Calu3 (cell line): ENCODE measurements at regions not wholly inside any gene's neighbourhood (a gene's known extent, or its start where the extent isn't known, plus 50 kb on each side); places are given as distances from the start of the nearest gene placed in this dataset.

ENCODE experiments used
- BruUV-seq: library from RNA; stranded (reverse); fragments of 400-500 nt; replicated peaks from 2 replicates; lab custom pipeline; 2021; lab: Mats Ljungman, UMichigan
- CTCF ChIA-PET: fragments of 300-600 bp; sonication (Branson Sonifier 250); formaldehyde crosslinking; loops from one replicate; lab custom pipeline; 2022; ENCODE audit warnings: antibody characterized with exemption; lab: Charles Lee
- DNase-seq: peaks from one replicate; pipeline ENCODE4 v3.0.0; 2022
- H3K27ac Mint-ChIP-seq: one replicate; pipeline ENCODE4 v1.8.0; 2022; ENCODE audit warnings: mixed read lengths; ENCODE audit not compliant: unreplicated experiment
- H3K27me3 Mint-ChIP-seq: one replicate; pipeline ENCODE4 v1.8.0; 2022; ENCODE audit warnings: mixed read lengths; ENCODE audit not compliant: unreplicated experiment
- H3K36me3 Mint-ChIP-seq: one replicate; pipeline ENCODE4 v1.8.0; 2022; ENCODE audit warnings: mild to moderate bottlenecking, moderate library complexity, mixed read lengths; ENCODE audit not compliant: insufficient read depth, unreplicated experiment
- H3K4me1 Mint-ChIP-seq: one replicate; pipeline ENCODE4 v1.8.0; 2022; ENCODE audit warnings: mild to moderate bottlenecking, low read depth, mixed read lengths; ENCODE audit not compliant: unreplicated experiment
- H3K4me3 Mint-ChIP-seq: one replicate; pipeline ENCODE4 v1.8.0; 2022; ENCODE audit warnings: mild to moderate bottlenecking, low read depth, moderate library complexity, mixed read lengths; ENCODE audit not compliant: unreplicated experiment
- H3K9me3 Mint-ChIP-seq: one replicate; pipeline ENCODE4 v1.8.0; 2022; ENCODE audit warnings: low read depth, mixed read lengths; ENCODE audit not compliant: unreplicated experiment
- CTCF ChIP-seq: fragments of 200-600 bp; IDR thresholded peaks from one replicate; pipeline ENCODE4 v1.8.0; 2022; ENCODE audit warnings: antibody characterized with exemption; ENCODE audit not compliant: unreplicated experiment
- intact Hi-C: fragments of 100-400 bp; cut with micrococcal nuclease; formaldehyde crosslinking; loops from one replicate; pipeline ENCODE4 v1.10.0; 2022; ENCODE audit not compliant: unreplicated experiment

DNA sequence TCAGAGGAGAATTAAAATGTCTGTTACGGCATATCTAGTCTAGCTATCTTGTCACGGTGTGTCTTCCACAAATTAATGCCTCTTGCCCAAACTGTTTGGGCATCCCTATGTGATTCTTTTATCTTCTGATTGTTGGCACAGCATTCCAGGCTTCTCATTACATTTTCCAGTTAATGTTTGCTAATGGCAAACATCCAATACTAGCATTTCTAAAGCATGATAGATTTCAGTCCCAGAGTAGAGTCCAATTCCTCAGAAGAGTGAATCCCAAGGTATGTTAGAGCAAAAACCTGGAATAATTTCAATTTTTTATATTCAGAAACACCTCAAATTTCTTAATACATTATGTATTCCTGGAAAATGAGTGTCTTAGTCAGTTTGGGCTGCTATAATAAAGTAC, 684.5 kb upstream of the SLITRK1 start:
- no peak overlapping the region for H3K27ac Mint-ChIP-seq
- intact Hi-C loops = no loop called here

DNA sequence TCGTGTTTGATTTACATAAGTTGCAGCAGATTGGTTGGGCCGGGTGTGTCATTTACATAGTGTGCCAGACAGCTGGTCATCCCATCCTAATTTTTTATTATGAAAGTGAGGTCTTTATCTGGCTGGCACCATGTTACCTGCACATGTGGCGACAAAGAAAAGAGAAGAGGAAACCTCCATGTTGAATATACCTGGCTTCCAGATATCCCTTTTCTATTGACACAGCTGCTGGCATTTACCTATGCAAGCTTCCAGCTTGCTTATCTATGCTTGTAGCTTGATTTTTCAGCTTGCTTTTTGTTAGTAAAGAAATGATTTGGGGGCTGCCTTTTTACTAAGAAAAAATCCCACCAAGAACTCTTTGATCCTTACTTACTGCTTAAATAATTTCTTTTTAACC, 681.3 kb upstream of the SLITRK1 start:
- CTCF ChIA-PET = no interaction called here
- Mint-ChIP-seq H3K4me1 (peaks cover 9% of the 10 kb centered on the region), H3K9me3 (no peaks in the 10 kb centered on the region), H3K36me3 (no peaks in the 10 kb centered on the region), H3K4me3 (no peak overlapping the region), H3K27ac (no peak overlapping the region), H3K27me3 (no peaks in the 10 kb centered on the region)
- TF ChIP-seq CTCF = no peak
- DNase-seq = no peak
- intact Hi-C loops = no loop called here
- no TSS peak for BruUV-seq

More for the DNA sequence above, 684.5 kb upstream of the SLITRK1 start:
- no TSS peak for BruUV-seq
- H3K36me3 Mint-ChIP-seq = no peaks in the 10 kb centered on the region
- H3K4me1 Mint-ChIP-seq = peaks cover 9% of the 10 kb centered on the region
- H3K9me3 Mint-ChIP-seq = no peaks in the 10 kb centered on the region
- no peak for DNase-seq
- no peak for TF ChIP-seq CTCF
- no peaks in the 10 kb centered on the region for H3K27me3 Mint-ChIP-seq
- CTCF ChIA-PET = no interaction called here
- no peak overlapping the region for H3K4me3 Mint-ChIP-seq

DNA sequence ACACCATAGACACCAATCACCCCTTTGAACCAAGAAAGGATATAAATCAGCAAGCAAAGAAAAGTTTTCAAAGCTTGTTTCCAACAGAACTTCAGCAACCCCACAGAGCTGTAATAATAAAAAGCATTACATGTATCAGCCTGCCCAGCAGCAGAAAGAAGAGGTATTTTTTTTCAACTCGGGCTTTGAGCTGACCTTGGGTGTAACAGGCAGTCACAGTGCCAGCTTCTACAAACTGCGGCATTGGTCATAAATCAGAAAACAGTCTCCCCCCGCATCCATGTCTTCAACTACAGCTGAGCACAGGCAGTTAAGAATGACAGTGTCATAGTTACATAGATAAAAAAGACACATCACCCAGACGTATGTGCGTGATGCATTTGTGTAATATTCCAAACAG, 671.0 kb upstream of the SLITRK1 start:
- Mint-ChIP-seq H3K9me3 (peaks cover 2% of the 10 kb centered on the region), H3K36me3 (no peaks in the 10 kb centered on the region), H3K27me3 (no peaks in the 10 kb centered on the region), H3K4me3 (no peak overlapping the region), H3K27ac (no peak overlapping the region), H3K4me1 (no peaks in the 10 kb centered on the region)
- TF ChIP-seq CTCF = no peak
- intact Hi-C loops = no loop called here
- no peak for DNase-seq
- BruUV-seq = no TSS peak
- CTCF ChIA-PET = no interaction called here

GRCh38 chr13:84543962-84544361, 661.7 kb upstream of the SLITRK1 start:
- Mint-ChIP-seq H3K27me3 (no peaks in the 10 kb centered on the region), H3K36me3 (no peaks in the 10 kb centered on the region), H3K9me3 (no peaks in the 10 kb centered on the region), H3K4me3 (no peak overlapping the region), H3K4me1 (no peaks in the 10 kb centered on the region), H3K27ac (no peak overlapping the region)
- CTCF ChIA-PET = no interaction called here
- no TSS peak for BruUV-seq
- no peak for TF ChIP-seq CTCF
- no peak for DNase-seq
- intact Hi-C loops = no loop called here
